OCI-LY7 (cell line): ENCODE measurements at regions not wholly inside any gene's neighbourhood (a gene's known extent, or its start where the extent isn't known, plus 50 kb on each side); places are given as distances from the start of the nearest gene placed in this dataset.

Source experiments
- BruUV-seq: library from RNA; stranded (reverse); fragments of 400-500 nt; replicated peaks from 2 replicates; lab custom pipeline; 2021; lab: Mats Ljungman, UMichigan
- CTCF ChIA-PET: fragments of 300-600 bp; sonication (Branson Sonifier 250); formaldehyde crosslinking; loops from one replicate; lab custom pipeline; 2022; ENCODE audit warnings: antibody characterized with exemption; ENCODE audit not compliant: unreplicated experiment; lab: Charles Lee
- POLR2A ChIA-PET: fragments of 300-600 bp; sonication (Branson Sonifier 250); formaldehyde crosslinking; loops from one replicate; lab custom pipeline; 2022; ENCODE audit warnings: antibody characterized with exemption; lab: Charles Lee
- DNase-seq: peaks from one replicate; pipeline ENCODE4 v3.0.0-alpha.2; 2015; ENCODE audit warnings: low spot score
- H2AFZ ChIP-seq: fragments of 200-600 bp; sonication (generic), shearing (Covaris generic); 2 replicates; pipeline ENCODE4 v1.6.1; 2014; ENCODE audit warnings: mild to moderate bottlenecking, antibody characterized with exemption, low read length, moderate library complexity
- H3K27ac ChIP-seq: fragments of 200-600 bp; sonication (generic); 2 replicates; pipeline ENCODE4 v1.5.1; 2014; ENCODE audit warnings: mixed run types, low read depth, mild to moderate bottlenecking, moderate library complexity, low read length, inconsistent platforms; ENCODE audit not compliant: poor library complexity, severe bottlenecking
- H3K36me3 ChIP-seq: fragments of 200-600 bp; sonication (generic); 2 replicates; pipeline ENCODE4 v1.6.1; 2014; ENCODE audit warnings: mild to moderate bottlenecking, antibody characterized with exemption, low read length, moderate library complexity, mixed read lengths; ENCODE audit not compliant: insufficient read depth
- H3K4me1 ChIP-seq: fragments of 200-600 bp; sonication (generic); 2 replicates; pipeline ENCODE4 v1.5.1; 2014; ENCODE audit warnings: mild to moderate bottlenecking, low read length; ENCODE audit not compliant: insufficient read depth, poor library complexity, severe bottlenecking
- H3K4me2 ChIP-seq: fragments of 200-600 bp; sonication (generic); 2 replicates; pipeline ENCODE4 v1.6.1; 2014; ENCODE audit warnings: mild to moderate bottlenecking, low read length
- H3K4me3 ChIP-seq: fragments of 200-600 bp; sonication (generic); 2 replicates; pipeline ENCODE4 v1.5.1; 2014; ENCODE audit warnings: mild to moderate bottlenecking, low read depth, low read length; ENCODE audit not compliant: poor library complexity, severe bottlenecking
- H3K79me2 ChIP-seq: fragments of 200-600 bp; sonication (generic); 2 replicates; pipeline ENCODE4 v1.6.1; 2016; ENCODE audit warnings: low read depth, mild to moderate bottlenecking, low read length, moderate library complexity, mixed read lengths; ENCODE audit not compliant: insufficient read depth
- H3K9me2 ChIP-seq: fragments of 200-600 bp; sonication (generic); 2 replicates; pipeline ENCODE4 v1.6.1; 2016; ENCODE audit warnings: mild to moderate bottlenecking, low read length, mixed read lengths; ENCODE audit not compliant: insufficient read depth
- H3K9me3 ChIP-seq: fragments of 200-600 bp; sonication (generic); 2 replicates; pipeline ENCODE4 v1.6.1; 2014; ENCODE audit warnings: mild to moderate bottlenecking, mixed run types, low read length, mixed read lengths
- H4K20me1 ChIP-seq: fragments of 200-600 bp; sonication (generic); 2 replicates; pipeline ENCODE4 v1.6.1; 2014; ENCODE audit warnings: mild to moderate bottlenecking, antibody characterized with exemption, low read length, moderate library complexity, mixed read lengths; ENCODE audit not compliant: insufficient read depth
- CTCF ChIP-seq: fragments of 200-600 bp; sonication (generic); conservative IDR thresholded peaks from 2 replicates; pipeline ENCODE4 v1.5.1; 2014; ENCODE audit warnings: mild to moderate bottlenecking, antibody characterized with exemption, low read length, moderate library complexity, mixed read lengths
- EZH2phosphoT487 ChIP-seq: fragments of 200-600 bp; sonication (generic); IDR thresholded peaks from 2 replicates; pipeline ENCODE4 v1.6.1; 2018; ENCODE audit warnings: low read depth, borderline replicate concordance, mild to moderate bottlenecking, mixed run types, antibody characterized with exemption, low read length, moderate library complexity, mixed read lengths
- intact Hi-C: fragments of 100-400 bp; cut with micrococcal nuclease; formaldehyde crosslinking; loops from one replicate; pipeline ENCODE4 v1.10.0; 2022; ENCODE audit not compliant: unreplicated experiment

GRCh38 chr4:83852085-83852451 is 316.2 kb downstream of the GPAT3 start:
- no peak overlapping the region for H3K27ac ChIP-seq
- intact Hi-C loops: no loop called here
- ChIA-PET CTCF (no interaction called here), POLR2A (no interaction called here)
- no peak for TF ChIP-seq CTCF
- no peak for TF ChIP-seq EZH2phosphoT487
- no peak overlapping the region for H3K4me3 ChIP-seq
- no peaks in the 10 kb centered on the region for H3K36me3 ChIP-seq
- no peaks in the 10 kb centered on the region for H3K79me2 ChIP-seq
- H3K9me2 ChIP-seq: no peaks in the 10 kb centered on the region
- no peaks in the 10 kb centered on the region for H3K9me3 ChIP-seq
- DNase-seq: no peak
- BruUV-seq: no TSS peak
- no peak overlapping the region for H2AFZ ChIP-seq
- no peaks in the 10 kb centered on the region for H4K20me1 ChIP-seq
- H3K4me2 ChIP-seq: no peak overlapping the region
- no peaks in the 10 kb centered on the region for H3K4me1 ChIP-seq

- ChIA-PET POLR2A (no interaction called here), CTCF (no interaction called here)
- intact Hi-C loops: no loop called here
- TF ChIP-seq EZH2phosphoT487: no peak
- TF ChIP-seq CTCF: no peak
- no TSS peak for BruUV-seq
- Histone ChIP-seq H3K27ac (no peak overlapping the region), H3K9me2 (no peaks in the 10 kb centered on the region), H4K20me1 (no peaks in the 10 kb centered on the region), H3K9me3 (no peaks in the 10 kb centered on the region), H2AFZ (no peak overlapping the region), H3K79me2 (no peaks in the 10 kb centered on the region), H3K4me1 (no peaks in the 10 kb centered on the region), H3K4me3 (no peak overlapping the region), H3K36me3 (no peaks in the 10 kb centered on the region), H3K4me2 (no peak overlapping the region)
- no peak for DNase-seq
Observed at GRCh38 chr4:83851261-83852084, 315.6 kb downstream of the GPAT3 start.

GRCh38 chr4:83850435-83850834 is 314.5 kb downstream of the GPAT3 start:
- intact Hi-C loops: no loop called here
- H3K4me1 ChIP-seq: no peaks in the 10 kb centered on the region
- H3K9me3 ChIP-seq: no peaks in the 10 kb centered on the region
- no peaks in the 10 kb centered on the region for H3K36me3 ChIP-seq
- no peak overlapping the region for H3K4me3 ChIP-seq
- ChIA-PET CTCF (no interaction called here), POLR2A (no interaction called here)
- DNase-seq: no peak
- H4K20me1 ChIP-seq: no peaks in the 10 kb centered on the region
- H3K79me2 ChIP-seq: no peaks in the 10 kb centered on the region
- H2AFZ ChIP-seq: no peak overlapping the region
- no peak for TF ChIP-seq CTCF
- TF ChIP-seq EZH2phosphoT487: no peak
- no TSS peak for BruUV-seq
- H3K4me2 ChIP-seq: no peak overlapping the region
- H3K27ac ChIP-seq: no peak overlapping the region
- H3K9me2 ChIP-seq: no peaks in the 10 kb centered on the region
